MM.1S (cell line): ENCODE measurements at regions not wholly inside any gene's neighbourhood (a gene's known extent, or its start where the extent isn't known, plus 50 kb on each side); places are given as distances from the start of the nearest gene placed in this dataset.

Source experiments
- DNase-seq: peaks from one replicate; pipeline ENCODE4 v3.0.0-alpha.2; 2015
- H2AFZ ChIP-seq: fragments of 300-600 bp; sonication (generic); 2 replicates; pipeline ENCODE4 v1.6.0; 2016; ENCODE audit warnings: antibody characterized with exemption, low read length
- H3F3A ChIP-seq: fragments of 300-600 bp; sonication (generic); 2 replicates; pipeline ENCODE4 v1.6.1; 2016; ENCODE audit warnings: mild to moderate bottlenecking, antibody characterized with exemption, low read length, moderate library complexity, mixed read lengths; ENCODE audit not compliant: insufficient read depth
- H3K27ac ChIP-seq: fragments of 300-600 bp; sonication (generic); 2 replicates; pipeline ENCODE4 v1.5.1; 2016; ENCODE audit warnings: mild to moderate bottlenecking, low read length
- H3K27me3 ChIP-seq: fragments of 300-600 bp; sonication (generic); replicated peaks from 2 replicates; pipeline ENCODE4 v1.6.0; 2016; ENCODE audit warnings: low read length; ENCODE audit not compliant: insufficient read depth
- H3K36me3 ChIP-seq: fragments of 300-600 bp; sonication (generic); replicated peaks from 2 replicates; pipeline ENCODE4 v1.6.1; 2016; ENCODE audit warnings: mild to moderate bottlenecking, low read length, mixed read lengths; ENCODE audit not compliant: insufficient read depth
- H3K4me1 ChIP-seq: fragments of 300-600 bp; sonication (generic); 2 replicates; pipeline ENCODE4 v1.6.1; 2016; ENCODE audit warnings: low read length, mixed read lengths
- H3K4me2 ChIP-seq: fragments of 300-600 bp; sonication (generic); 2 replicates; pipeline ENCODE4 v1.6.0; 2016; ENCODE audit warnings: low read depth, low read length
- H3K4me3 ChIP-seq: fragments of 300-600 bp; sonication (generic); 2 replicates; pipeline ENCODE4 v1.5.1; 2016; ENCODE audit warnings: low read length, mixed read lengths
- H3K79me2 ChIP-seq: fragments of 300-600 bp; sonication (generic); 2 replicates; pipeline ENCODE4 v1.6.1; 2016; ENCODE audit warnings: mixed run types, low read length, mixed read lengths
- H3K9ac ChIP-seq: fragments of 300-600 bp; sonication (generic); 2 replicates; pipeline ENCODE4 v1.6.1; 2016; ENCODE audit warnings: low read length, mixed read lengths
- H3K9me2 ChIP-seq: fragments of 300-600 bp; sonication (generic); replicated peaks from 2 replicates; pipeline ENCODE4 v1.6.1; 2016; ENCODE audit warnings: mild to moderate bottlenecking, low read length, mixed read lengths; ENCODE audit not compliant: insufficient read depth
- H3K9me3 ChIP-seq: fragments of 300-600 bp; sonication (generic); replicated peaks from 2 replicates; pipeline ENCODE4 v1.6.1; 2016; ENCODE audit warnings: mild to moderate bottlenecking, low read length, mixed read lengths; ENCODE audit not compliant: insufficient read depth
- H4K20me1 ChIP-seq: fragments of 300-600 bp; sonication (generic); 2 replicates; pipeline ENCODE4 v1.6.1; 2016; ENCODE audit warnings: mild to moderate bottlenecking, low read length, moderate library complexity, mixed read lengths; ENCODE audit not compliant: insufficient read depth
- CTCF ChIP-seq: fragments of 300-600 bp; sonication (generic); IDR thresholded peaks from 2 replicates; pipeline ENCODE4 v1.5.1; 2016; ENCODE audit warnings: antibody characterized with exemption, low read length, mixed read lengths
- EZH2 ChIP-seq: fragments of 300-600 bp; sonication (generic); optimal IDR thresholded peaks from 2 replicates; pipeline ENCODE3; 2017; ENCODE audit warnings: low read depth, mild to moderate bottlenecking, antibody characterized with exemption, low read length, mixed read lengths
- EZH2phosphoT487 ChIP-seq: fragments of 300-600 bp; sonication (generic); IDR thresholded peaks from 2 replicates; pipeline ENCODE4 v1.6.1; 2018; ENCODE audit warnings: antibody characterized with exemption, low read length

GRCh38 chr12:60317361-60317760 lies 721.5 kb downstream of the SLC16A7 start:
- no peak overlapping the region for H3K4me3 ChIP-seq
- H4K20me1 ChIP-seq = no peaks in the 10 kb centered on the region
- TF ChIP-seq EZH2phosphoT487 (no peak), EZH2 (no peak), CTCF (no peak)
- no peak overlapping the region for H3K9ac ChIP-seq
- no peaks in the 10 kb centered on the region for H3F3A ChIP-seq
- H3K9me2 ChIP-seq = no peaks in the 10 kb centered on the region
- H3K4me1 ChIP-seq = no peaks in the 10 kb centered on the region
- H3K4me2 ChIP-seq = no peak overlapping the region
- DNase-seq = no peak
- no peaks in the 10 kb centered on the region for H3K27me3 ChIP-seq
- no peaks in the 10 kb centered on the region for H3K79me2 ChIP-seq
- no peak overlapping the region for H2AFZ ChIP-seq
- no peaks in the 10 kb centered on the region for H3K9me3 ChIP-seq
- no peak overlapping the region for H3K27ac ChIP-seq
- no peaks in the 10 kb centered on the region for H3K36me3 ChIP-seq

DNA sequence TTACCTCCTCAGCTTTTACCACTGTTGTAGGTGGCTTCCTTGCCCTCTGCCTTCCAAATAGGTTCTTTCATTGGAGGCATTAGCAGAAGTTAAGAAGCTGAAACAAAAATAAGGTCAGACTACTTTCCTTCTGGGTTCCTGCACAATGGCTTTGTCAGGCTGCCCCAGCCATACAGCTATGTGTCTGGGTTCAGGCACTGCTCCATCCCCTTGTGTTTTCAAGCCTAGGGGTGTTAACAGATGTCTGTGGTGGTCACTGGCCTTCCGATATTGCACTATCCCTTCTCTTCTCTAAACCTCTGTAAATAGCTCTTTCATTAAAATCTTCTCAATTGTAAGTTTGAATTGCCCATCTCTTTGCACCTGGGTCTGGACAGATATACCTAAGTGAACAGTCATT lies 728.9 kb downstream of the SLC16A7 start:
- no peak overlapping the region for H2AFZ ChIP-seq
- no peak overlapping the region for H3K9ac ChIP-seq
- H3F3A ChIP-seq = no peaks in the 10 kb centered on the region
- H3K4me2 ChIP-seq = no peak overlapping the region
- H3K27ac ChIP-seq = no peak overlapping the region
- no peaks in the 10 kb centered on the region for H3K79me2 ChIP-seq
- H3K9me3 ChIP-seq = no peaks in the 10 kb centered on the region
- H3K9me2 ChIP-seq = no peaks in the 10 kb centered on the region
- TF ChIP-seq CTCF (no peak), EZH2phosphoT487 (no peak), EZH2 (no peak)
- no peak overlapping the region for H3K4me3 ChIP-seq
- H4K20me1 ChIP-seq = no peaks in the 10 kb centered on the region
- no peaks in the 10 kb centered on the region for H3K4me1 ChIP-seq
- no peaks in the 10 kb centered on the region for H3K27me3 ChIP-seq
- H3K36me3 ChIP-seq = no peaks in the 10 kb centered on the region
- no peak for DNase-seq

DNA sequence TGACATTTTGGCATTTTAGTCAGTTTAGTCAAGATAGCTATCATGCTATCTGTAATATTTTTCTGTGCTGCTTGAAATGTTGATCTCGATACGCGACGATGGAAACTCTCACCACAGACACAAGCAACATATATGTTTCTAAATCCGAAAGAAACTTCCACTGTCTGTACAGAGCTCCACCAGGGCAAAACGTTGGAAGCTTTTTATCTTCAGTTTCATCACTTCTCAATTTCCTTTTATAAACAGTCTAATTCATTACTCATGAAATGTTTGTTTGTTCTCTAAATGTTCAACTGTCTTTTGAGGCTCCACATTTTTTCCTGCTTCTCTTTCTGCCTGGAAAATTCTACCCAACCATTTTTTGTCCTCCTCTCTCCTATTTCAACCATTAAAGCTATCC lies 737.6 kb downstream of the SLC16A7 start:
- Histone ChIP-seq H3K27me3 (no peaks in the 10 kb centered on the region), H3K79me2 (no peaks in the 10 kb centered on the region), H3F3A (no peaks in the 10 kb centered on the region), H3K4me3 (no peak overlapping the region), H3K27ac (no peak overlapping the region), H3K9me2 (no peaks in the 10 kb centered on the region), H4K20me1 (no peaks in the 10 kb centered on the region), H3K9me3 (no peaks in the 10 kb centered on the region), H3K4me1 (no peaks in the 10 kb centered on the region), H3K4me2 (no peak overlapping the region), H3K36me3 (no peaks in the 10 kb centered on the region), H2AFZ (no peak overlapping the region), H3K9ac (no peak overlapping the region)
- DNase-seq = no peak
- TF ChIP-seq EZH2phosphoT487 (no peak), CTCF (no peak), EZH2 (no peak)
